Liver (tissue), 8 donors: ENCODE measurements at regions not wholly inside any gene's neighbourhood (a gene's known extent, or its start where the extent isn't known, plus 50 kb on each side); places are given as distances from the start of the nearest gene placed in this dataset.

Source experiments
- DNase-seq: peaks from one replicate; pipeline ENCODE4 v3.0.0-alpha.2; 2017; ENCODE audit warnings: low spot score
- H3K27ac ChIP-seq, 2 donors: one replicate each; pipeline ENCODE4 v1.7.0; 2013; ENCODE audit warnings: inconsistent platforms in 2 of 2, low read length in 2 of 2, control low read depth in 1 of 2, low read depth in 1 of 2, mild to moderate bottlenecking in 1 of 2
- H3K27me3 ChIP-seq, 4 donors: one replicate each; pipeline versions ENCODE4 v1.6.1 to v1.7.0; 2013; ENCODE audit warnings: low read length in 3 of 4, inconsistent platforms in 1 of 4, mild to moderate bottlenecking in 1 of 4, moderate library complexity in 1 of 4; ENCODE audit not compliant: control insufficient read depth in 4 of 4, insufficient read depth in 4 of 4
- H3K36me3 ChIP-seq, 4 donors: one replicate each; pipeline versions ENCODE4 v1.6.1 to v1.7.0; 2013; ENCODE audit warnings: low read length in 3 of 4, mild to moderate bottlenecking in 3 of 4, low read depth in 1 of 4, moderate library complexity in 1 of 4; ENCODE audit not compliant: control insufficient read depth in 4 of 4, insufficient read depth in 3 of 4
- H3K4me1 ChIP-seq, 4 donors: one replicate each; pipeline versions ENCODE4 v1.6.1 to v1.7.0; 2013; ENCODE audit warnings: low read length in 3 of 4, mild to moderate bottlenecking in 3 of 4, moderate library complexity in 1 of 4; ENCODE audit not compliant: control insufficient read depth in 4 of 4, insufficient read depth in 4 of 4
- H3K4me3 ChIP-seq, 3 donors: one replicate each; pipeline versions ENCODE4 v1.6.1 to v1.7.0; 2013; ENCODE audit warnings: low read length in 3 of 3, control low read depth in 1 of 3, low read depth in 1 of 3, mild to moderate bottlenecking in 1 of 3
- H3K9ac ChIP-seq, 2 donors: one replicate each; pipeline ENCODE4 v1.7.0; 2013; ENCODE audit warnings: low read length in 2 of 2, mild to moderate bottlenecking in 2 of 2, moderate library complexity in 2 of 2, control low read depth in 1 of 2, low read depth in 1 of 2
- H3K9me3 ChIP-seq, 4 donors: one replicate each; pipeline versions ENCODE4 v1.6.1 to v1.7.0; 2013; ENCODE audit warnings: low read length in 3 of 4; ENCODE audit not compliant: control insufficient read depth in 4 of 4
- EGR1 ChIP-seq, 2 donors: IDR thresholded peaks; 2 replicates each; pipeline ENCODE4 v1.6.1; 2016 to 2018; ENCODE audit warnings: antibody characterized with exemption in 2 of 2, low read depth in 2 of 2
- FOXA1 ChIP-seq: IDR thresholded peaks from 2 replicates; pipeline ENCODE4 v1.6.1; 2016; ENCODE audit warnings: antibody characterized with exemption
- FOXA2 ChIP-seq: IDR thresholded peaks from 2 replicates; pipeline ENCODE4 v1.6.1; 2016; ENCODE audit warnings: antibody characterized with exemption
- GABPA ChIP-seq, 2 donors: IDR thresholded peaks in 1 of 2; conservative IDR thresholded peaks in 1 of 2; 2 replicates each; pipeline ENCODE4 v1.6.1; 2016; ENCODE audit warnings: antibody characterized with exemption in 2 of 2, mild to moderate bottlenecking in 1 of 2, moderate library complexity in 1 of 2
- HNF4A ChIP-seq, 2 donors: conservative IDR thresholded peaks; 2 replicates each; pipeline ENCODE4 v1.6.1; 2016; ENCODE audit warnings: antibody characterized with exemption in 2 of 2, mild to moderate bottlenecking in 2 of 2
- HNF4G ChIP-seq: IDR thresholded peaks from 2 replicates; pipeline ENCODE4 v1.6.1; 2016; ENCODE audit warnings: antibody characterized with exemption
- JUND ChIP-seq, 2 donors: IDR thresholded peaks; 2 replicates each; pipeline ENCODE4 v1.6.1; 2016; ENCODE audit warnings: antibody characterized with exemption in 2 of 2
- NR2F2 ChIP-seq: IDR thresholded peaks from 2 replicates; pipeline ENCODE4 v1.6.1; 2016; ENCODE audit warnings: antibody characterized with exemption
- RAD21 ChIP-seq, 2 donors: IDR thresholded peaks; 2 replicates each; pipeline ENCODE4 v1.6.1; 2016; ENCODE audit warnings: antibody characterized with exemption in 2 of 2, mild to moderate bottlenecking in 2 of 2
- RXRA ChIP-seq, 2 donors: IDR thresholded peaks; 2 replicates each; pipeline ENCODE4 v1.6.1; 2017 to 2018; ENCODE audit warnings: antibody characterized with exemption in 2 of 2, mild to moderate bottlenecking in 1 of 2
- SP1 ChIP-seq: IDR thresholded peaks from 2 replicates; pipeline ENCODE4 v1.6.1; 2018; ENCODE audit warnings: antibody characterized with exemption, mild to moderate bottlenecking
- TAF1 ChIP-seq: conservative IDR thresholded peaks from 2 replicates; pipeline ENCODE4 v1.6.1; 2016; ENCODE audit warnings: antibody characterized with exemption, mild to moderate bottlenecking
- YY1 ChIP-seq: IDR thresholded peaks from 2 replicates; pipeline ENCODE4 v1.6.1; 2016; ENCODE audit warnings: antibody characterized with exemption, mild to moderate bottlenecking
- WGBS: extraction: QIAGEN DNeasy Blood & Tissue Kit; methylation state at CpG from one replicate; pipeline ENCODE4 v1.1.7; 2013; 5-methylcytosine and 5-hydroxymethylcytosine counted together
- TF ChIP-seq, protein P1 (sequence below): IDR thresholded peaks from 2 replicates; pipeline ENCODE4 v1.6.1; 2016; ENCODE audit warnings: antibody characterized with exemption
- TF ChIP-seq, protein P2 (sequence below): IDR thresholded peaks from 2 replicates; pipeline ENCODE4 v1.6.1; 2016; ENCODE audit warnings: antibody characterized with exemption, mild to moderate bottlenecking
- TF ChIP-seq, protein P3 (sequence below): IDR thresholded peaks from 2 replicates; pipeline ENCODE4 v1.6.1; 2016; ENCODE audit warnings: antibody characterized with exemption
- TF ChIP-seq, protein P4 (sequence below): fragments of 150-350 bp; IDR thresholded peaks from 2 replicates; pipeline ENCODE4 v1.5.1; 2017; ENCODE audit warnings: improper control_type of control experiment, low read depth, low read length; ENCODE audit not compliant: missing input control
- donor health status: healthy.
- donor health status: healthy.
- donor health status: healthy.
- donor health status: healthy.
- donor health status: healthy.

DNA sequence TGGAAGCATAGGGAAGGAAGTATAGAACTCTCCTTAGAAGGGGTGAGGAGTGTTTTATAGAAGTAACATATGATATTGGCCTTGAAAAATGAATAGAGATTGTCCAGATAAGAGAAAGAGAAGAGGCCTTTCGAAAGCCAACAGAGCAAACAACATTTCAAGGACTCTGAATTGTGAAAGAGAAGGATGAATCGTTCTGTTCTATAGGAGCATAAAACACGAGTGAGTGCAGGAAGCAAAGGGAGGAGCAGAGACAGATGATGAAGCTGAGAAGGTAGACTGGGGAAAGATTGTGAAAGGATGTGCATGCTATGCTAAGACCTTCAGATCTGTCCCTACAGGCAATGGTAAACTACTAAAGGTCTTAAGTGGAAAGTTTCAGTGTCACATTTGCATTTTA lies 271.0 kb downstream of the TMEM161B start (continued):
- no peak for TF ChIP-seq NR2F2
- TF ChIP-seq FOXA2, result no peak
- TF ChIP-seq RAD21 (IDR thresholded peaks at IDR 0.05), result no peak
- no peak for TF ChIP-seq JUND (IDR thresholded peaks at IDR 0.05)
- TF ChIP-seq, protein P1, sequence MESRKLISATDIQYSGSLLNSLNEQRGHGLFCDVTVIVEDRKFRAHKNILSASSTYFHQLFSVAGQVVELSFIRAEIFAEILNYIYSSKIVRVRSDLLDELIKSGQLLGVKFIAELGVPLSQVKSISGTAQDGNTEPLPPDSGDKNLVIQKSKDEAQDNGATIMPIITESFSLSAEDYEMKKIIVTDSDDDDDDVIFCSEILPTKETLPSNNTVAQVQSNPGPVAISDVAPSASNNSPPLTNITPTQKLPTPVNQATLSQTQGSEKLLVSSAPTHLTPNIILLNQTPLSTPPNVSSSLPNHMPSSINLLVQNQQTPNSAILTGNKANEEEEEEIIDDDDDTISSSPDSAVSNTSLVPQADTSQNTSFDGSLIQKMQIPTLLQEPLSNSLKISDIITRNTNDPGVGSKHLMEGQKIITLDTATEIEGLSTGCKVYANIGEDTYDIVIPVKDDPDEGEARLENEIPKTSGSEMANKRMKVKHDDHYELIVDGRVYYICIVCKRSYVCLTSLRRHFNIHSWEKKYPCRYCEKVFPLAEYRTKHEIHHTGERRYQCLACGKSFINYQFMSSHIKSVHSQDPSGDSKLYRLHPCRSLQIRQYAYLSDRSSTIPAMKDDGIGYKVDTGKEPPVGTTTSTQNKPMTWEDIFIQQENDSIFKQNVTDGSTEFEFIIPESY, result no peak
- TF ChIP-seq SP1, result no peak

DNA sequence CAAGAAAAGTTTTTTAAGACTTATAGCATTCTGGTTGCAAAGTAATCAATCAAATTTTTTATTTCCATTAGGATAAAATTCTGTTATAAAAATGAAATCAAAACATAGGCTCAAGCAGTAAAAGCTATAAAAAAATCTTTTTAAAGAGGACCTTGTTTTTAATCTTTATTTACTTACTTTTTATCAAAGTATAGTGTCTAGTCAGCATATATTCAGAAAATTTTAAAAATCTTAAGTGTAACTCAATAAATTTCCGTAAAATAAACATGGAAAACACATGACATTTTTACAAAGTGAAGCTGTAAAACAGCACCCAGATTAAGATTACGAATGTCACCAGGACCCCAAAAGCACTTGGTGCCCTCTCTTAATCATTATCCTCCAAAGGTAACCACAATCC lies 302.4 kb downstream of the TMEM161B start:
- Histone ChIP-seq H3K27ac (no peak overlapping the region), H3K9ac (no peak overlapping the region), H3K9me3 (no peaks in the 10 kb centered on the region), H3K4me1 (no peaks in the 10 kb centered on the region), H3K27me3 (peaks cover 0 to 3% (median 0%) of the 10 kb centered on the region in 4 donors), H3K36me3 (no peaks in the 10 kb centered on the region), H3K4me3 (no peak overlapping the region)
- TF ChIP-seq YY1, result no peak
- TF ChIP-seq, protein P2, sequence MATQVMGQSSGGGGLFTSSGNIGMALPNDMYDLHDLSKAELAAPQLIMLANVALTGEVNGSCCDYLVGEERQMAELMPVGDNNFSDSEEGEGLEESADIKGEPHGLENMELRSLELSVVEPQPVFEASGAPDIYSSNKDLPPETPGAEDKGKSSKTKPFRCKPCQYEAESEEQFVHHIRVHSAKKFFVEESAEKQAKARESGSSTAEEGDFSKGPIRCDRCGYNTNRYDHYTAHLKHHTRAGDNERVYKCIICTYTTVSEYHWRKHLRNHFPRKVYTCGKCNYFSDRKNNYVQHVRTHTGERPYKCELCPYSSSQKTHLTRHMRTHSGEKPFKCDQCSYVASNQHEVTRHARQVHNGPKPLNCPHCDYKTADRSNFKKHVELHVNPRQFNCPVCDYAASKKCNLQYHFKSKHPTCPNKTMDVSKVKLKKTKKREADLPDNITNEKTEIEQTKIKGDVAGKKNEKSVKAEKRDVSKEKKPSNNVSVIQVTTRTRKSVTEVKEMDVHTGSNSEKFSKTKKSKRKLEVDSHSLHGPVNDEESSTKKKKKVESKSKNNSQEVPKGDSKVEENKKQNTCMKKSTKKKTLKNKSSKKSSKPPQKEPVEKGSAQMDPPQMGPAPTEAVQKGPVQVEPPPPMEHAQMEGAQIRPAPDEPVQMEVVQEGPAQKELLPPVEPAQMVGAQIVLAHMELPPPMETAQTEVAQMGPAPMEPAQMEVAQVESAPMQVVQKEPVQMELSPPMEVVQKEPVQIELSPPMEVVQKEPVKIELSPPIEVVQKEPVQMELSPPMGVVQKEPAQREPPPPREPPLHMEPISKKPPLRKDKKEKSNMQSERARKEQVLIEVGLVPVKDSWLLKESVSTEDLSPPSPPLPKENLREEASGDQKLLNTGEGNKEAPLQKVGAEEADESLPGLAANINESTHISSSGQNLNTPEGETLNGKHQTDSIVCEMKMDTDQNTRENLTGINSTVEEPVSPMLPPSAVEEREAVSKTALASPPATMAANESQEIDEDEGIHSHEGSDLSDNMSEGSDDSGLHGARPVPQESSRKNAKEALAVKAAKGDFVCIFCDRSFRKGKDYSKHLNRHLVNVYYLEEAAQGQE, result no peak
- no peak for TF ChIP-seq FOXA1
- no peak for TF ChIP-seq TAF1
- no peak for DNase-seq
- 43% methylated on average over 2 of the region's 2 CpGs for WGBS

DNA sequence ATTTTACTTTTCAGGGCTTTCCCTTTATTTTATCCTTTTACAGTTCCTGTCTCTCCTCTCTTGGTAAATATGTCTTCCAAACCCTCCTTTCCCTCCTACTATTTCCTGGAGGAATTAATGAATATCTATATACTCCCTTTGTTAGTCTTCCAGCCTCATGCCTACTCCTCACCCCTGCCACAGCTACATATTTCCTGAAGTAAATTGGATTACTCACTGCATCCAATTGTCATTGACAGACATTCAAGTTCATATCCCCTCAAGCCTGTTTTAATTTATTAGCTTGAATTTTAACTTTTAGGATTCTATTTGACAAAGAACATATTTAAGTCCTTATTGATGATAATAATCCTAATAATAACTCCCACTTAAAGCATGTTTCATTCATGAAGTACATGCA lies 314.5 kb downstream of the TMEM161B start:
- DNase-seq, result no peak
- H3K36me3 ChIP-seq, result no peaks in the 10 kb centered on the region
- no peak overlapping the region for H3K27ac ChIP-seq
- no peak for TF ChIP-seq NR2F2
- TF ChIP-seq YY1, result no peak
- no peak for TF ChIP-seq JUND (IDR thresholded peaks at IDR 0.05)
- TF ChIP-seq, protein P3, sequence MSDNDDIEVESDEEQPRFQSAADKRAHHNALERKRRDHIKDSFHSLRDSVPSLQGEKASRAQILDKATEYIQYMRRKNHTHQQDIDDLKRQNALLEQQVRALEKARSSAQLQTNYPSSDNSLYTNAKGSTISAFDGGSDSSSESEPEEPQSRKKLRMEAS, result no peak
- TF ChIP-seq RXRA (IDR thresholded peaks at IDR 0.05), result no peak
- no peak for TF ChIP-seq SP1
- TF ChIP-seq, protein P1, result no peak
- TF ChIP-seq HNF4A (conservative IDR thresholded peaks at IDR 0.05), result no peak
- no peak for TF ChIP-seq TAF1
- no peak for TF ChIP-seq FOXA1
- TF ChIP-seq FOXA2, result no peak
- TF ChIP-seq GABPA (IDR thresholded peaks at IDR 0.05 in 1 of 2, conservative IDR thresholded peaks at IDR 0.05 in 1 of 2), result no peak
- TF ChIP-seq, protein P4, sequence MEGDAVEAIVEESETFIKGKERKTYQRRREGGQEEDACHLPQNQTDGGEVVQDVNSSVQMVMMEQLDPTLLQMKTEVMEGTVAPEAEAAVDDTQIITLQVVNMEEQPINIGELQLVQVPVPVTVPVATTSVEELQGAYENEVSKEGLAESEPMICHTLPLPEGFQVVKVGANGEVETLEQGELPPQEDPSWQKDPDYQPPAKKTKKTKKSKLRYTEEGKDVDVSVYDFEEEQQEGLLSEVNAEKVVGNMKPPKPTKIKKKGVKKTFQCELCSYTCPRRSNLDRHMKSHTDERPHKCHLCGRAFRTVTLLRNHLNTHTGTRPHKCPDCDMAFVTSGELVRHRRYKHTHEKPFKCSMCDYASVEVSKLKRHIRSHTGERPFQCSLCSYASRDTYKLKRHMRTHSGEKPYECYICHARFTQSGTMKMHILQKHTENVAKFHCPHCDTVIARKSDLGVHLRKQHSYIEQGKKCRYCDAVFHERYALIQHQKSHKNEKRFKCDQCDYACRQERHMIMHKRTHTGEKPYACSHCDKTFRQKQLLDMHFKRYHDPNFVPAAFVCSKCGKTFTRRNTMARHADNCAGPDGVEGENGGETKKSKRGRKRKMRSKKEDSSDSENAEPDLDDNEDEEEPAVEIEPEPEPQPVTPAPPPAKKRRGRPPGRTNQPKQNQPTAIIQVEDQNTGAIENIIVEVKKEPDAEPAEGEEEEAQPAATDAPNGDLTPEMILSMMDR, result no peak
- no peak for TF ChIP-seq EGR1 (IDR thresholded peaks at IDR 0.05; ENCODE audit: low read depth in 2 of 2)
- no peak for TF ChIP-seq HNF4G
- no peak for TF ChIP-seq RAD21 (IDR thresholded peaks at IDR 0.05)
- no peaks in the 10 kb centered on the region for H3K27me3 ChIP-seq
- H3K4me1 ChIP-seq, result no peaks in the 10 kb centered on the region
- H3K4me3 ChIP-seq, result no peak overlapping the region
- no peaks in the 10 kb centered on the region for H3K9me3 ChIP-seq
- H3K9ac ChIP-seq, result no peak overlapping the region
